Activated CD8-positive, alpha-beta memory T cell treated with anti-CD3 and anti-CD28 coated beads for 36 hours (primary cell): ENCODE measurements at regions not wholly inside any gene's neighbourhood (a gene's known extent, or its start where the extent isn't known, plus 50 kb on each side); places are given as distances from the start of the nearest gene placed in this dataset.

ENCODE experiments used
- CTCF ChIA-PET: fragments of 350-600 bp; sonication (Branson Sonifier 250); formaldehyde crosslinking; loops from one replicate; lab custom pipeline; 2021; ENCODE audit warnings: antibody characterized with exemption; lab: Charles Lee
- POLR2A ChIA-PET: fragments of 350-600 bp; sonication (Branson Sonifier 250); formaldehyde crosslinking; loops from one replicate; lab custom pipeline; 2021; ENCODE audit warnings: antibody characterized with exemption; lab: Charles Lee

- ChIA-PET CTCF (no interaction called here), POLR2A (no interaction called here)
These were observed 54.3 kb upstream of the NOX3 start for GRCh38 chr6:155509743-155510475.

- ChIA-PET POLR2A (no interaction called here), CTCF (interaction anchor here (1.0 kb wide), 1 partner anchor 17 kb away, joined by 3 read pairs; no protein-coding TSS in a partner anchor)
These were observed 50.0 kb upstream of the NOX3 start for GRCh38 chr6:155505608-155505989.
